Osteoblast (primary cell): ENCODE measurements at regions not wholly inside any gene's neighbourhood (a gene's known extent, or its start where the extent isn't known, plus 50 kb on each side); places are given as distances from the start of the nearest gene placed in this dataset.

ENCODE experiments used
- DNase-seq: peaks from one replicate; pipeline ENCODE4 v3.0.0; 2011; ENCODE audit warnings: low spot score, mixed read lengths; ENCODE audit not compliant: insufficient read length; ENCODE audit errors: missing footprints
- H2AFZ ChIP-seq: 2 replicates; pipeline ENCODE4 v1.6.0; 2011; ENCODE audit warnings: mild to moderate bottlenecking, low read length
- H3K27ac ChIP-seq: 2 replicates; pipeline ENCODE4 v1.5.1; 2011; ENCODE audit warnings: mild to moderate bottlenecking, low read depth, low read length, moderate library complexity
- H3K27me3 ChIP-seq: 2 replicates; pipeline ENCODE4 v1.6.0; 2012; ENCODE audit warnings: mild to moderate bottlenecking, control low read depth, inconsistent platforms, low read length, moderate library complexity; ENCODE audit not compliant: insufficient read depth
- H3K36me3 ChIP-seq: 2 replicates; pipeline ENCODE4 v1.5.1; 2011; ENCODE audit warnings: mild to moderate bottlenecking, low read length, control low read depth, moderate library complexity; ENCODE audit not compliant: insufficient read depth
- H3K4me1 ChIP-seq: 2 replicates; pipeline ENCODE4 v1.5.1; 2011; ENCODE audit warnings: mild to moderate bottlenecking, low read length, control low read depth, moderate library complexity; ENCODE audit not compliant: insufficient read depth
- H3K4me2 ChIP-seq: 2 replicates; pipeline ENCODE4 v1.6.0; 2011; ENCODE audit warnings: mild to moderate bottlenecking, low read length; ENCODE audit not compliant: insufficient read depth
- H3K4me3 ChIP-seq: fragments of 200-600 bp; sonication (generic); 3 replicates; pipeline ENCODE4 v1.5.1; 2012; ENCODE audit warnings: mild to moderate bottlenecking, low read length, inconsistent platforms; ENCODE audit not compliant: insufficient read depth
- H3K79me2 ChIP-seq: 2 replicates; pipeline ENCODE4 v1.6.0; 2012; ENCODE audit warnings: mild to moderate bottlenecking, low read length, control low read depth, inconsistent platforms; ENCODE audit not compliant: insufficient read depth
- H3K9me3 ChIP-seq: 2 replicates; pipeline ENCODE4 v1.5.1; 2011; ENCODE audit warnings: low read depth, low read length, control low read depth
- H4K20me1 ChIP-seq: 2 replicates; pipeline ENCODE4 v1.6.0; 2012; ENCODE audit warnings: mild to moderate bottlenecking, low read length, control low read depth; ENCODE audit not compliant: insufficient read depth
- CTCF ChIP-seq: IDR thresholded peaks from 2 replicates; pipeline ENCODE4 v1.5.1; 2011; ENCODE audit warnings: mild to moderate bottlenecking, low read depth, low read length, moderate library complexity; ENCODE audit errors: extremely low read depth

- no peak for TF ChIP-seq CTCF
- no peak overlapping the region for H2AFZ ChIP-seq
- no peaks in the 10 kb centered on the region for H3K79me2 ChIP-seq
- DNase-seq = no peak
- no peaks in the 10 kb centered on the region for H4K20me1 ChIP-seq
- H3K36me3 ChIP-seq = no peaks in the 10 kb centered on the region
- no peak overlapping the region for H3K27ac ChIP-seq
- H3K9me3 ChIP-seq = no peaks in the 10 kb centered on the region
- no peak overlapping the region for H3K4me3 ChIP-seq
- no peaks in the 10 kb centered on the region for H3K27me3 ChIP-seq
- no peaks in the 10 kb centered on the region for H3K4me1 ChIP-seq
- H3K4me2 ChIP-seq = no peak overlapping the region
Observed at GRCh38 chr2:217501887-217502286, 500.9 kb downstream of the TNS1 start.

GRCh38 chr2:217497843-217498377, 504.9 kb downstream of the TNS1 start:
- H3K4me2 ChIP-seq = no peak overlapping the region
- no peaks in the 10 kb centered on the region for H3K36me3 ChIP-seq
- H3K27ac ChIP-seq = no peak overlapping the region
- no peaks in the 10 kb centered on the region for H3K79me2 ChIP-seq
- H4K20me1 ChIP-seq = no peaks in the 10 kb centered on the region
- DNase-seq = no peak
- no peaks in the 10 kb centered on the region for H3K4me1 ChIP-seq
- H2AFZ ChIP-seq = no peak overlapping the region
- no peak for TF ChIP-seq CTCF
- H3K27me3 ChIP-seq = peaks cover 6% of the 10 kb centered on the region
- no peak overlapping the region for H3K4me3 ChIP-seq
- H3K9me3 ChIP-seq = no peaks in the 10 kb centered on the region

GRCh38 chr2:217494557-217494956, 508.2 kb downstream of the TNS1 start:
- DNase-seq = no peak

GRCh38 chr2:217491271-217491670, 511.5 kb downstream of the TNS1 start:
- Histone ChIP-seq H2AFZ (no peak overlapping the region), H3K9me3 (no peaks in the 10 kb centered on the region), H3K4me1 (peaks cover 11% of the 10 kb centered on the region), H3K27ac (no peak overlapping the region), H3K4me3 (no peak overlapping the region), H3K79me2 (no peaks in the 10 kb centered on the region), H3K4me2 (no peak overlapping the region), H3K36me3 (no peaks in the 10 kb centered on the region), H3K27me3 (peaks cover 6% of the 10 kb centered on the region), H4K20me1 (no peaks in the 10 kb centered on the region)
- no peak for TF ChIP-seq CTCF
- DNase-seq = no peak

More at GRCh38 chr2:217494557-217494956, 508.2 kb downstream of the TNS1 start:
- H3K4me3 ChIP-seq = no peak overlapping the region
- peaks cover 6% of the 10 kb centered on the region for H3K4me1 ChIP-seq
- H3K27me3 ChIP-seq = peaks cover 6% of the 10 kb centered on the region
- no peak overlapping the region for H3K4me2 ChIP-seq
- no peak for TF ChIP-seq CTCF
- H3K9me3 ChIP-seq = no peaks in the 10 kb centered on the region
- H3K36me3 ChIP-seq = no peaks in the 10 kb centered on the region
- H3K79me2 ChIP-seq = no peaks in the 10 kb centered on the region
- no peak overlapping the region for H2AFZ ChIP-seq
- no peaks in the 10 kb centered on the region for H4K20me1 ChIP-seq
- no peak overlapping the region for H3K27ac ChIP-seq
